ENCODE measurements at regions not wholly inside any gene's neighbourhood (a gene's known extent, or its start where the extent isn't known, plus 50 kb on each side); places are given as distances from the start of the nearest gene placed in this dataset.
A peak's percentile ranks its signal among the peaks of the same experiment; 100 is the strongest.
"Not testable (repeated sequence)": the region's sequence is repeated elsewhere in the genome, so short reads cannot be mapped to it uniquely, and the experiment has no call there.

- not testable (repeated sequence) for DNase-seq (ENCODE audit: low read depth)
Observed at GRCh38 chr9:105022545-105022944, 94.6 kb upstream of the ABCA1 start.

DNA sequence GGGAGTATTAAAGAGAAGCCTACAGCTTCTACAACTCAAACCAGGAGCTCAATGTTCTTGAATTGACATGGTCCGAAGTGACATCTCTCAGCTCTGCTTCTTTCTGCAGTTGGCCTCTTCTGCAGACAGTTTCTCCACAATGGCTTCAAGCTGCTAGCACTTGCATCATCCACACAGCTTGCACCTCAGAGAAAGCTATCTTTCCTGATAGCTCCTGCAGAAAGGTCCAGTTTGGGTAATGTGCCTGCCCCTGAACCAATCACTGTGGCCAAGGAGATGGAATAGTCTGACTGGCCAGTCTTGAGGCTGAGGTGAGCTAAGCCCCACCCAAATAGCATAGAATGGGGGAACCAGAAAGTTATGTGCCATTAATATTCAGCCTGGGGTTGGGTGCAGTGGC is 95.8 kb upstream of the ABCA1 start:
- no peak for DNase-seq (ENCODE audit: low read depth)

GRCh38 chr9:105024529-105024928 is 96.6 kb upstream of the ABCA1 start:
- no peak for DNase-seq (ENCODE audit: low read depth)

GRCh38 chr9:105026451-105026850 is 98.5 kb upstream of the ABCA1 start:
- peak; percentile 72 for DNase-seq (ENCODE audit: low read depth)

DNA sequence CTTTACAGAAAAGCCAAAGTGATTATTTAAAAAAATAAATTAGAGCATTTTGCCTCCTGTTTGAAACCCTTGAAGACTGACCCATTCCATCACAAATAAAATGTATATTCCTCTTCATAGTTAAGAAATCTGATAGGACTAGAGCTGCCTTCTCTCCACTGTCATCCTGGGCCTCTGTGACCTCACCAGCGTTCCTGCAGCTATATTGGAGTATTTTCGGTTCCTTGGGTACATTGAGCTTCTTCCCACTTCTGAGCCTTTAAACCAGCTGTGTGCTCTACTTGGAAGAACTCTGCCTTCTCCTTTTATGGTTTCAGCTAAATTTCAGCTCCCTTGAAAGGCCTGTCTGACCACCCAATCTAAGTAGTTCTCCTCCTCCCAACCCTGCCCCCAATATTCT is 99.1 kb upstream of the ABCA1 start:
- DNase-seq (ENCODE audit: low read depth) = no peak

DNA sequence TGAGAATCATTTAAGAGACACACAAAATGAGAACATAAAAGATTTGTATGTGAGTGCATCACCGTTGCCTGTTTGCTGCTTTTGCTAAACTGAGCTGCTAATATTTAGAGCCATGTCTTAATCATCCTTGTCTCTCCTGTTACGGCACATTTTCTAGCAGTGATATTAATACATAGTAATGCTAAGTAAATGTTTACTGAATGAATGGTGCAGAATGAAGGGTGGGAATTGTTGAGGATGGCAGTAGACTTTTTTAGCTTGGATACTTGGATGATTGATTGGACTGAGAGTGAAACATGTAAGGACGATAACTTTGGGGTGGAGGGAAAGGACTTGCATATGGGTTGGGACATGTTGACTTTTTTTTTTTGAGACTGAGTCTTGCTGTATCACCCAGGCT is 102.3 kb upstream of the ABCA1 start:
- DNase-seq (ENCODE audit: low read depth) = no peak

DNA sequence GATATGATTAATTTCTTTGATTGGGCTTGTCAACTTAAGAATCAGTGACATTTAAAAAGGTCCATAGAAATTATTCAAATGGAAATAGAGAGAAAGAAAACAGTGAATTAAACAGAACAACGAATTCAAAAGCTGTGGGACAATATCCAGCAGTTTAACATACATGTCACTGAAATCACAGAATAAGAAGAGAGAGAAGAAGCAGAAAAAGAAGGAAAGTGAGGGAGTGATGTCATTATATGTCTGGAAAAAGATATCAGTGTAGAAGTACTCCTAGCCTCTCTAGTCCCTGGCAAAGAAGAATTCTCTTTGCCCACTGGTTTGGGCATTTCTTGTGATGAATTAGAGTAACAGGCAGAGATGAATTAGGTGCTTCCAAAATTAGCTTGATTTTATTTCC is 109.2 kb upstream of the ABCA1 start:
- no peak for DNase-seq (ENCODE audit: low read depth)

GRCh38 chr9:105038051-105038450 is 110.1 kb upstream of the ABCA1 start:
- DNase-seq (ENCODE audit: low read depth) = no peak

GRCh38 chr9:105039175-105039799 is 111.3 kb upstream of the ABCA1 start:
- no peak for DNase-seq (ENCODE audit: low read depth)

DNA sequence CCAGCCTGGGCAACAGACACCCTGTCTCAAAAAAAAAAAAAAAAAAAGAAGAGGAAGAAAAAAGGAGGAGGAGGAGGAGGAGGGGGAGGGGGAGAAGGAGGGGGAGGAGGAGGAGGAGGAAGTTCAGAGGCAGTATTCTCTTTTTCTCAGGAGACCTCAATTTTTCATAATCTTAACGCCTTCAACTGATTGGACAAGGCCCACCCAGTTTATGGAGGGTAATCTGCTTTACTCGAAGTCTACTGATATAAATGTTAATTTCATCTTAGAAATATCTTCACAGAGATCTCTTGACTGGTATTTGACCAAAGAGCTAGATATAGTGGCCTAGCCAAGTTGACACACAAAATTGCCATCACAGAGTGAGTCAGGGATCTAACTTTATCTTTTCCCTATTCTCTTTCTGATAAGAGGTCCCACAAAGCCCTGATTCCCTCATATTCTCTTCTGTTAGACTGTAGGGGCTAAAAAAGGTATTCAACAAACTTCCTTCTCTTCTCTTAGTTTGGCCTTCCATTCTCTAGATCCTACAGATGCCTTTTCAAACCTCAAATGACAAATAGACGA is 115.5 kb upstream of the ABCA1 start:
- DNase-seq (ENCODE audit: low read depth) = no peak

- DNase-seq (ENCODE audit: low read depth) = no peak
Observed at GRCh38 chr9:105044518-105044917, 116.6 kb upstream of the ABCA1 start.

- DNase-seq (ENCODE audit: low read depth) = no peak
Observed at GRCh38 chr9:105046907-105047741, 119.2 kb upstream of the ABCA1 start.

DNA sequence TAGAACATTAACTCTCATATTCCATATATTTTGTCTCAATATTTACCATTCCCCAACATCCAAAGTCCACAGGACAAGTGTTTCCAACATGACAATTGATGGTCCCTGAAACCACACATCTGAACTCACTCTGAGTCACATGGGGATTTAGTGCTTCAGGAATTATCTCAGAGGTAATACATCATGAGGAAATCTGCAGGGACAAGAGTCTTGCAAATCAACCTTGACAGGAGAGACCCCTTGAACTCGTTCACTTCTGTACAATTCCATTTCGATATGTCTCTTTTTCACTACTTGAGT is 119.7 kb upstream of the ABCA1 start:
- DNase-seq (ENCODE audit: low read depth) = no peak

DNA sequence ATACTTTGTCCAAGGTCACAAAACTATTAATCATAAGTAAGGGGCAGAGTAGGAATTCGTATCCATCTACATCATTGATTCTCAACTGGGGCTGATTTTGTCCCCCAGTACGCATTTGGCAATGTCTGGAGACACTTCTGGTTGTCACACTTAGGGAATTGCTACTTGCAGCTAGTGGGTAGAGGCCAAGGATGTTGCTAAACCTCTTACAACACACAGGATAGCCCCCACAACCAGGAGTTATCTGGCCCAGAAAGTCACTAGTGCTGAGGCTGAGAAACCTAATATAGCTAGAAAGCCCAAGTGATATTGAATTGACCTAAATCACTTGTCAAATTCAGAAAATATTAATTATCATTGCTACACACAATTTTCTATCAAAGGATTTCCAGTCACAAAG is 120.4 kb upstream of the ABCA1 start:
- no peak for DNase-seq (ENCODE audit: low read depth)

GRCh38 chr9:105050296-105050695 is 122.3 kb upstream of the ABCA1 start:
- peak; percentile 32 for DNase-seq (ENCODE audit: low read depth)

- no peak for DNase-seq (ENCODE audit: low read depth)
Observed at GRCh38 chr9:105051897-105052296, 123.9 kb upstream of the ABCA1 start.

GRCh38 chr9:105052346-105052745 is 124.4 kb upstream of the ABCA1 start:
- DNase-seq (ENCODE audit: low read depth) = no peak

- peak; percentile 91 for DNase-seq (ENCODE audit: low read depth)
Observed at GRCh38 chr9:105053209-105053652, 125.3 kb upstream of the ABCA1 start.

DNA sequence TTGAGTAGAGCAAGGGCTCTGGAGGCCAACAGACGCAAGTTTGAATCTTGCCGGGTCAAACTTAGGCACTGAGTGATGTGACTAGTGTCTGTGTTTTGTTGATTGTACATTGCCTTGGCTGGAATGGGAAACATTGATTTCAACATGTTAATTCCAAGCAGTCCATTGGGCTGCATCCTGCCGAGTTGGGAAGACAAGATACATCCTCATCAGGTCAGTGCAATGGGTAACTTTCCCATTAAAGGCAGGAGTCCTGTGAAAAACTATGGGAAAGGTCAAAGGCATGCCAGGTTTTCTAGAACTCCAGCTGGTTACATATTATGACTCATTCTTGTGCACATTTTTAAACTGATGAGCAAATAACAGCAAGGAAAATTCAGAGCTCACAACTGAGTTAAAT is 126.5 kb upstream of the ABCA1 start:
- DNase-seq (ENCODE audit: low read depth) = peak; percentile 80

DNA sequence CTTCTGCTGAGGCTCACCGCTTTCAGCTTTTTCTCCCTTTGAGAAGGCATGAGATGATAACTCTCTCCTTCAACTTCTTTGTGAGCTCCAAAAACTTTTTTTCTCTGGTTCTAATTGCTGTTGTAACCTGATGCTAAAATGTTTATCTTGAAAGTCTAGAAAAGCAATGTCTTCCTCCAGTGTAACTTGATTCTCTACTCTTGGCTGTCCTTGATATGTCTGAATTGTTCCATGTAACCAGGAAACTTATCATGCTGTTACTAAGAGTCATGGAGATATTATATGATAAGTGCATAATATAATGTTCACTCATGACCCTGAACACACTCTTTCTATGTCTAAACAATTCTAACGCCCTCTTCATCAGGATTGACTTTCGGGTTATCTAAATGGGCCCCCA is 128.0 kb upstream of the ABCA1 start:
- DNase-seq (ENCODE audit: low read depth) = no peak

DNA sequence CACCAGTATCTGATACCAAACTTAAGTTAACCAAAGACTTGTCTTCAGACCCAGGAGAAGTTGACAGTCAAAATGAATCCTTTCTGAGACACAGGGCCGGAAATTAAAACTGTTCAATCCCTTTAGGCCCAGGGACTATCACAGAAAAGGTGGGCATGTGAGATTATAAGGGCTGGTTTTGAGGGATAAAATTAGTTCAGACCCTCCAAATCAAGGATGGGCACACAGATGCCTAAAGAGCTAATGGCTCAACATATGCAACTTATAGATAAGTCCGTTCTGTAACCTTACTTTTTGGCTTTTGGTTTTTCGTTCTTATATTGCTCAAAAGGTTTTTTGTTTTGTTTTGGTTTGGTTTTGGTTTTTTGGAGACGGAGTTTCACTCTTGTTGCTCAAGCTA is 129.6 kb upstream of the ABCA1 start:
- no peak for DNase-seq (ENCODE audit: low read depth)

DNA sequence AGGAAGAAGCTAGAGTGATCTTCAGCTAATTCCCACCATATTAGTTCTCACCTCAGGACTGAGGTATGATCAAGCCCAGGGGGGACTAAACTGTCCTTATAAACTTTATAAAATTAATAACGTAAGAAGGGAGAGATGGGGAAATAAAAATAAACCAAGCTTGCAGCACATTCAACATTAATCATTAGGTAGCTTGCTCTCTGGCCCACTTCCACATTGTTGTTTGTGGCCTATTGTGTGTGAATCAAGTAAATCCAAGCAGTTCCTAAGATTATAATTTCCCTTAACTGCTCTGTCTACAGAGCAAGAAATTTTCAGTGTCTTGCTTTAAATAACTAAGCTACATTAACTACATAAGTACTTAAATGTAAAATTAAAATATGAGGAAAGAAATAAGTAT is 131.3 kb upstream of the ABCA1 start:
- DNase-seq (ENCODE audit: low read depth) = no peak

All from HT1080 (cell line).